A549 (cell line): ENCODE measurements at regions not wholly inside any gene's neighbourhood (a gene's known extent, or its start where the extent isn't known, plus 50 kb on each side); places are given as distances from the start of the nearest gene placed in this dataset.

Source experiments
- CEBPB ChIP-seq, 2 experiments: fragments of >200 bp in 1 of 2; sonication (Bioruptor Twin) in 1 of 2; formaldehyde crosslinking in 1 of 2; IDR thresholded peaks; 2 replicates each; pipeline ENCODE4 v1.6.1; 2012 to 2016
- EHMT2 ChIP-seq: fragments of 200-600 bp; sonication (generic); IDR thresholded peaks from 2 replicates; pipeline ENCODE4 v1.6.1; 2016; ENCODE audit warnings: antibody characterized with exemption, low read depth, mild to moderate bottlenecking, moderate library complexity
- FOSL2 ChIP-seq, 2 experiments: fragments of 450-650 bp in 1 of 2; fragments of >200 bp in 1 of 2; sonication (Bioruptor Twin) in 1 of 2; formaldehyde crosslinking; IDR thresholded peaks; 2 replicates each; pipeline versions ENCODE4 v1.5.0 to v1.6.1; 2016 to 2020; ENCODE audit warnings: mild to moderate bottlenecking in 1 of 2, moderate library complexity in 1 of 2
- JUN ChIP-seq, 2 experiments: fragments of >200 bp; sonication (Bioruptor Twin); formaldehyde crosslinking; IDR thresholded peaks; 2 replicates in 1 of 2; 3 replicates in 1 of 2; pipeline ENCODE4 v1.6.1; 2016 to 2017
- JUNB ChIP-seq: fragments of >200 bp; sonication (Bioruptor Twin); formaldehyde crosslinking; IDR thresholded peaks from 2 replicates; pipeline ENCODE4 v1.6.1; 2016
- KDM1A ChIP-seq: fragments of 200-600 bp; sonication (generic); IDR thresholded peaks from 2 replicates; pipeline ENCODE4 v1.6.1; 2016; ENCODE audit warnings: low read depth, mild to moderate bottlenecking
- MAZ ChIP-seq: fragments of 150-350 bp; IDR thresholded peaks from 2 replicates; pipeline ENCODE4 v1.6.1; 2014; ENCODE audit warnings: antibody characterized with exemption, low read depth, low read length, borderline replicate concordance
- MYC ChIP-seq: IDR thresholded peaks from 2 replicates; pipeline ENCODE4 v1.6.1; 2012; ENCODE audit warnings: mild to moderate bottlenecking, inconsistent platforms, low read length, improper control_type of control experiment, borderline replicate concordance
- PHF8 ChIP-seq: fragments of 200-600 bp; sonication (generic); IDR thresholded peaks from 2 replicates; pipeline ENCODE4 v1.6.1; 2016; ENCODE audit warnings: low read depth, mild to moderate bottlenecking, antibody characterized with exemption, moderate library complexity, borderline replicate concordance
- POLR2A ChIP-seq: IDR thresholded peaks from 2 replicates; pipeline ENCODE4 v1.6.1; 2012; ENCODE audit warnings: mild to moderate bottlenecking, low read length
- RAD21 ChIP-seq, 2 experiments: fragments of >200 bp in 1 of 2; sonication (Bioruptor Twin) in 1 of 2; formaldehyde crosslinking in 1 of 2; IDR thresholded peaks in 1 of 2; conservative IDR thresholded peaks in 1 of 2; 2 replicates in 1 of 2; 3 replicates in 1 of 2; pipeline ENCODE4 v1.6.1; 2012 to 2018; ENCODE audit warnings: inconsistent platforms in 1 of 2
- RFX5 ChIP-seq: fragments of 450-650 bp; IDR thresholded peaks from 2 replicates; pipeline ENCODE4 v1.7.1; 2014; ENCODE audit warnings: antibody characterized with exemption, mild to moderate bottlenecking, moderate library complexity
- TF ChIP-seq, protein P1 (sequence below): fragments of 200-600 bp; sonication (generic); IDR thresholded peaks from 2 replicates; pipeline ENCODE4 v1.6.1; 2016; ENCODE audit warnings: antibody characterized with exemption, mild to moderate bottlenecking, moderate library complexity
- TF ChIP-seq, protein P2 (sequence below): fragments of >200 bp; sonication (Bioruptor Twin); formaldehyde crosslinking; IDR thresholded peaks from 3 replicates; pipeline ENCODE4 v1.5.1; 2016

DNA sequence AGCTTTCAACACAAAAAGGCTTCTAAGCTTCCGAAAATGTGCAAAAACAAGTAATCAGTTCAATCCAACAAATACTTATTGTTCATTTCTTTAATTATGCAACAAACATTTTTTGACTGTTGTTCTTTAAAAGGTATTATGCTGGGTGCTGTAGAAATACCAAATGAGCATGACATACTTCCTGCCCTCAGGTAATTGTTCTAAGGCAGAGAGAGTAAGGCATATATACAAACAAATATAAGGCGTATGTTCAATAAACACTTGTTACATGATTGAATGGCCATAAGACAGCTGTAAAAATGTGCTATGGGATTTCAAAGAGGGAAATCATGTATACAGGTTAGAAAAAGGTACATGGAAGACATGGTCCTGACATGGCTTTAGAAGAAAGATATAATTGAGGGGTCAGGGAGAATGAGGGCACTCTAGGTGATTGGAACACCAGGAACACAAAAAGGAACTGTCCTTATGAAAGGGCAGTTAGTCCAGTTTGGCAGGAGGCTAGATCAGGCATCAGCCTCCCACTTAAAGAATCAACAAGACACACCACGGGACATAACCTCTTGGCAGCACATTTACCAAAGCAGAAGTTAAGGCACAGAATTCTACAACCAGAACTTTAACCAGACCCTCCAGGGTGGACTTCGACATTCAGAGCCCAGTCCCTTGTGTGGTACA lies 135.8 kb upstream of the SCAF11 start:
- no peak for TF ChIP-seq RFX5
- no peak for TF ChIP-seq FOSL2 (IDR thresholded peaks at IDR 0.05)
- TF ChIP-seq FOSL2 (CRISPR knock-in tag; IDR thresholded peaks at IDR 0.05) = no peak
- TF ChIP-seq MYC = no peak
- TF ChIP-seq, protein P1, sequence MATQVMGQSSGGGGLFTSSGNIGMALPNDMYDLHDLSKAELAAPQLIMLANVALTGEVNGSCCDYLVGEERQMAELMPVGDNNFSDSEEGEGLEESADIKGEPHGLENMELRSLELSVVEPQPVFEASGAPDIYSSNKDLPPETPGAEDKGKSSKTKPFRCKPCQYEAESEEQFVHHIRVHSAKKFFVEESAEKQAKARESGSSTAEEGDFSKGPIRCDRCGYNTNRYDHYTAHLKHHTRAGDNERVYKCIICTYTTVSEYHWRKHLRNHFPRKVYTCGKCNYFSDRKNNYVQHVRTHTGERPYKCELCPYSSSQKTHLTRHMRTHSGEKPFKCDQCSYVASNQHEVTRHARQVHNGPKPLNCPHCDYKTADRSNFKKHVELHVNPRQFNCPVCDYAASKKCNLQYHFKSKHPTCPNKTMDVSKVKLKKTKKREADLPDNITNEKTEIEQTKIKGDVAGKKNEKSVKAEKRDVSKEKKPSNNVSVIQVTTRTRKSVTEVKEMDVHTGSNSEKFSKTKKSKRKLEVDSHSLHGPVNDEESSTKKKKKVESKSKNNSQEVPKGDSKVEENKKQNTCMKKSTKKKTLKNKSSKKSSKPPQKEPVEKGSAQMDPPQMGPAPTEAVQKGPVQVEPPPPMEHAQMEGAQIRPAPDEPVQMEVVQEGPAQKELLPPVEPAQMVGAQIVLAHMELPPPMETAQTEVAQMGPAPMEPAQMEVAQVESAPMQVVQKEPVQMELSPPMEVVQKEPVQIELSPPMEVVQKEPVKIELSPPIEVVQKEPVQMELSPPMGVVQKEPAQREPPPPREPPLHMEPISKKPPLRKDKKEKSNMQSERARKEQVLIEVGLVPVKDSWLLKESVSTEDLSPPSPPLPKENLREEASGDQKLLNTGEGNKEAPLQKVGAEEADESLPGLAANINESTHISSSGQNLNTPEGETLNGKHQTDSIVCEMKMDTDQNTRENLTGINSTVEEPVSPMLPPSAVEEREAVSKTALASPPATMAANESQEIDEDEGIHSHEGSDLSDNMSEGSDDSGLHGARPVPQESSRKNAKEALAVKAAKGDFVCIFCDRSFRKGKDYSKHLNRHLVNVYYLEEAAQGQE = no peak
- no peak for TF ChIP-seq POLR2A
- TF ChIP-seq, protein P2, sequence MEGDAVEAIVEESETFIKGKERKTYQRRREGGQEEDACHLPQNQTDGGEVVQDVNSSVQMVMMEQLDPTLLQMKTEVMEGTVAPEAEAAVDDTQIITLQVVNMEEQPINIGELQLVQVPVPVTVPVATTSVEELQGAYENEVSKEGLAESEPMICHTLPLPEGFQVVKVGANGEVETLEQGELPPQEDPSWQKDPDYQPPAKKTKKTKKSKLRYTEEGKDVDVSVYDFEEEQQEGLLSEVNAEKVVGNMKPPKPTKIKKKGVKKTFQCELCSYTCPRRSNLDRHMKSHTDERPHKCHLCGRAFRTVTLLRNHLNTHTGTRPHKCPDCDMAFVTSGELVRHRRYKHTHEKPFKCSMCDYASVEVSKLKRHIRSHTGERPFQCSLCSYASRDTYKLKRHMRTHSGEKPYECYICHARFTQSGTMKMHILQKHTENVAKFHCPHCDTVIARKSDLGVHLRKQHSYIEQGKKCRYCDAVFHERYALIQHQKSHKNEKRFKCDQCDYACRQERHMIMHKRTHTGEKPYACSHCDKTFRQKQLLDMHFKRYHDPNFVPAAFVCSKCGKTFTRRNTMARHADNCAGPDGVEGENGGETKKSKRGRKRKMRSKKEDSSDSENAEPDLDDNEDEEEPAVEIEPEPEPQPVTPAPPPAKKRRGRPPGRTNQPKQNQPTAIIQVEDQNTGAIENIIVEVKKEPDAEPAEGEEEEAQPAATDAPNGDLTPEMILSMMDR = no peak
- no peak for TF ChIP-seq CEBPB (IDR thresholded peaks at IDR 0.05)
- no peak for TF ChIP-seq PHF8
- TF ChIP-seq JUN (IDR thresholded peaks at IDR 0.05) = no peak
- no peak for TF ChIP-seq MAZ
- TF ChIP-seq RAD21 (conservative IDR thresholded peaks at IDR 0.05 in 1 of 2, IDR thresholded peaks at IDR 0.05 in 1 of 2) = no peak
- no peak for TF ChIP-seq EHMT2
- TF ChIP-seq JUNB = no peak
- TF ChIP-seq KDM1A = no peak
